ENCODE measurements at regions not wholly inside any gene's neighbourhood (a gene's known extent, or its start where the extent isn't known, plus 50 kb on each side); places are given as distances from the start of the nearest gene placed in this dataset.

DNA sequence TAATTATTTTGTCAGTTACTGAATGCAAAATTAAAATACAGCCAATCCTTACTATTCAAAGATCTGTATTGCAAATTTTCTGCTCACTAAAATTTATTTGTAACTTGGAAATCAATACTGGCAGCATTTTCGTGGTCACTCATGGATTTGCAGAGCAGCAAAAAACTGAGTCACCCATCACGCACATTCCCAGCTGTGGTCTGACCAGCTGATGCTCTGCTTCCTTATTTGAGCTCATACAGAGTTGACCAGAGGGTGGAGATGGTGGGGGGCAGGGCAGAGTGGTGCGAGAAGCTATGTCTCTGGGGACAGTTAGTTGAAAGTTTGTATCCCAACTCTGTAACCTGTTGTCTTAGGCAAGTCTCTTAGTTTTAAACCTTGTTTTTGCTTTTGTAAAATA is 214.8 kb downstream of the SPCS3 start:
- DNase-seq: no peak
- CTCF ChIA-PET (ENCODE audit: partially characterized antibody): no interaction called here
- no peaks in the 10 kb centered on the region for H3K27me3 ChIP-seq (ENCODE audit: insufficient read depth, low read length)
- Mint-ChIP-seq H3K4me1 (no peaks in the 10 kb centered on the region), H3K27ac (no peak overlapping the region), H3K36me3 (no peaks in the 10 kb centered on the region), H3K27me3 (no peaks in the 10 kb centered on the region), H3K4me3 (no peak overlapping the region), H3K9me3 (peaks cover 0 to 5% (median 0%) of the 10 kb centered on the region in 8 donors)
- intact Hi-C loops (cut with micrococcal nuclease): no loop called here
- H3K4me3 ChIP-seq (ENCODE audit: low read length in 2 of 2): no peak overlapping the region
- no peaks in the 10 kb centered on the region for H3K36me3 ChIP-seq (ENCODE audit: insufficient read depth, low read length)
- no peaks in the 10 kb centered on the region for H3K9me3 ChIP-seq (ENCODE audit: control insufficient read depth in 1 of 2, low read length in 2 of 2)
- H3K27ac ChIP-seq (ENCODE audit: low read depth, low read length): no peak overlapping the region
- POLR2A ChIA-PET (ENCODE audit: partially characterized antibody): no interaction called here
- no peaks in the 10 kb centered on the region for H3K4me1 ChIP-seq (ENCODE audit: insufficient read depth, low read length)

DNA sequence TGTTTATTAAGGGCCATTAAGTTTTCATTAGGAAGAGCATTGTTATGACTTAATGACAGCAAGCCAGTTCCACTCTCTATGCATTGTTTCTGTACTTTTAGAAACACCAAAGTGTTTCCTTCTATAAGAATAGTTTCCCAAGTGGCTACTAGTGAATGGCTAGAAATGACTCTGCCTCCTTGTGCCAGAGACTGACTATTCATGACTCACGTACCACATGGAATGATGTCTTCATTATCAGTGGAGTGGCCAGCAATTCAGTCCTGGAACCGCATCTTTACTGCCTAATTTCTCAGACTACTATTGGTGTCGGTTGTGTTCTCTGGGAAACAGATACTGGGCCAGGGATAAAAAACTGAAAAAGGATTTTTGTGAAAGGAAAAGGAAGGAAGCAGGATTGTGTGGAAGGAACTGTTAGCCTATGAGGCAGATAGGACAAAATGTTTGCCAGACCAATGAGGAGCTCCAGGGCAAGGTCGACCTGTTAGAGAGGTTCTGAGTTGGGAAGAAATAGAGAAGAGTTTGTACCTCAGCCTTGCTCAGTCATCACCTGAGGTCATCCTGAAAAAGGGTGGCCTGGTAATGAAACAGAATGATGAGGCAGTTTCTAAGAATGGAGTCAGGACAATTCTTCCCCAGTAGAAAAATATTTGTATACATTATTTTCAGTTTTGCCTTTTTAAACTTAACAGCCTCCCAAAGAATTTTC is 218.6 kb downstream of the SPCS3 start:
- no peaks in the 10 kb centered on the region for H3K27me3 ChIP-seq (ENCODE audit: insufficient read depth, low read length)
- intact Hi-C loops (cut with micrococcal nuclease): no loop called here
- no peak overlapping the region for H3K27ac ChIP-seq (ENCODE audit: low read depth, low read length)
- Mint-ChIP-seq H3K27me3 (no peaks in the 10 kb centered on the region), H3K4me1 (no peaks in the 10 kb centered on the region), H3K9me3 (peaks cover 0 to 7% (median 0%) of the 10 kb centered on the region in 8 donors), H3K4me3 (no peak overlapping the region), H3K27ac (no peak overlapping the region), H3K36me3 (no peaks in the 10 kb centered on the region)
- ChIA-PET CTCF (ENCODE audit: partially characterized antibody) (no interaction called here), POLR2A (ENCODE audit: partially characterized antibody) (no interaction called here)
- H3K36me3 ChIP-seq (ENCODE audit: insufficient read depth, low read length): no peaks in the 10 kb centered on the region
- no peak for DNase-seq
- no peak overlapping the region for H3K4me3 ChIP-seq (ENCODE audit: low read length in 2 of 2)
- H3K9me3 ChIP-seq (ENCODE audit: control insufficient read depth in 1 of 2, low read length in 2 of 2): no peaks in the 10 kb centered on the region
- H3K4me1 ChIP-seq (ENCODE audit: insufficient read depth, low read length): no peaks in the 10 kb centered on the region

GRCh38 chr4:176539091-176539784 is 219.5 kb downstream of the SPCS3 start:
- no peaks in the 10 kb centered on the region for H3K9me3 ChIP-seq (ENCODE audit: control insufficient read depth in 1 of 2, low read length in 2 of 2)
- H3K4me3 ChIP-seq (ENCODE audit: low read length in 2 of 2): no peak overlapping the region
- Mint-ChIP-seq H3K27ac (no peak overlapping the region), H3K4me1 (no peaks in the 10 kb centered on the region), H3K4me3 (no peak overlapping the region), H3K27me3 (no peaks in the 10 kb centered on the region), H3K36me3 (no peaks in the 10 kb centered on the region), H3K9me3 (peaks cover 0 to 7% (median 0%) of the 10 kb centered on the region in 8 donors)
- H3K27ac ChIP-seq (ENCODE audit: low read depth, low read length): no peak overlapping the region
- intact Hi-C loops (cut with micrococcal nuclease): no loop called here
- DNase-seq: no peak
- CTCF ChIA-PET (ENCODE audit: partially characterized antibody): no interaction called here
- H3K27me3 ChIP-seq (ENCODE audit: insufficient read depth, low read length): no peaks in the 10 kb centered on the region
- H3K4me1 ChIP-seq (ENCODE audit: insufficient read depth, low read length): no peaks in the 10 kb centered on the region
- POLR2A ChIA-PET (ENCODE audit: partially characterized antibody): no interaction called here
- no peaks in the 10 kb centered on the region for H3K36me3 ChIP-seq (ENCODE audit: insufficient read depth, low read length)

GRCh38 chr4:176539785-176540175 is 220.0 kb downstream of the SPCS3 start:
- CTCF ChIA-PET (ENCODE audit: partially characterized antibody): no interaction called here
- H3K4me1 ChIP-seq (ENCODE audit: insufficient read depth, low read length): no peaks in the 10 kb centered on the region
- H3K36me3 ChIP-seq (ENCODE audit: insufficient read depth, low read length): no peaks in the 10 kb centered on the region
- intact Hi-C loops (cut with micrococcal nuclease): no loop called here
- no peak for DNase-seq
- no peak overlapping the region for H3K4me3 ChIP-seq (ENCODE audit: low read length in 2 of 2)
- Mint-ChIP-seq H3K27me3 (no peaks in the 10 kb centered on the region), H3K4me3 (no peak overlapping the region), H3K9me3 (peaks cover 0 to 7% (median 0%) of the 10 kb centered on the region in 8 donors), H3K27ac (no peak overlapping the region), H3K4me1 (no peaks in the 10 kb centered on the region), H3K36me3 (no peaks in the 10 kb centered on the region)
- POLR2A ChIA-PET (ENCODE audit: partially characterized antibody): no interaction called here
- H3K27ac ChIP-seq (ENCODE audit: low read depth, low read length): no peak overlapping the region
- no peaks in the 10 kb centered on the region for H3K9me3 ChIP-seq (ENCODE audit: control insufficient read depth in 1 of 2, low read length in 2 of 2)
- H3K27me3 ChIP-seq (ENCODE audit: insufficient read depth, low read length): no peaks in the 10 kb centered on the region

DNA sequence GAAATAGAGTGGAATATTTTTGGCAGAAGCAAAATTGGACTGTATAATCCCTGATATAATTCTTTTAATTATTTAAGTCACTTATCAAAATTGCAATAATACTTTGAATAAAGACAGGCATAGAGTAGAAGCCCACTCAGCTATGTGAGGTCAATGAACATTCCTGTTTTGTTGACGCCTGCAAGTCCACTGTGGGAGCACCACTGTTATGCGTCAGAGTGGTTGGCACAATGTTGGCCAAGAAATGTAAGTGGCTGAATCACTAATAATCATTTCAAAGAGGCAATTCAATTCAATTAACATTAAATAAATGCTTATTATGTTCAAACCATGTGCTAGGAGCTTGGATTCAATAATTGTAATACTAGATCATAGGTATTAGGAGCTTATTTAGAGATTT is 221.0 kb downstream of the SPCS3 start:
- intact Hi-C loops (cut with micrococcal nuclease): no loop called here
- CTCF ChIA-PET (ENCODE audit: partially characterized antibody): no interaction called here
- no peaks in the 10 kb centered on the region for H3K27me3 Mint-ChIP-seq
- Histone ChIP-seq H3K9me3 (ENCODE audit: control insufficient read depth in 1 of 2, low read length in 2 of 2) (no peaks in the 10 kb centered on the region), H3K4me3 (ENCODE audit: low read length in 2 of 2) (no peak overlapping the region), H3K27ac (ENCODE audit: low read depth, low read length) (no peak overlapping the region), H3K36me3 (ENCODE audit: insufficient read depth, low read length) (no peaks in the 10 kb centered on the region), H3K4me1 (ENCODE audit: insufficient read depth, low read length) (no peaks in the 10 kb centered on the region), H3K27me3 (ENCODE audit: insufficient read depth, low read length) (no peaks in the 10 kb centered on the region)
- POLR2A ChIA-PET (ENCODE audit: partially characterized antibody): no interaction called here
- peaks cover 0 to 7% (median 0%) of the 10 kb centered on the region in 8 donors for H3K9me3 Mint-ChIP-seq
- no peak for DNase-seq
- H3K4me3 Mint-ChIP-seq: no peak overlapping the region
- H3K4me1 Mint-ChIP-seq: no peaks in the 10 kb centered on the region
- H3K36me3 Mint-ChIP-seq: no peaks in the 10 kb centered on the region
- H3K27ac Mint-ChIP-seq: no peak overlapping the region

DNA sequence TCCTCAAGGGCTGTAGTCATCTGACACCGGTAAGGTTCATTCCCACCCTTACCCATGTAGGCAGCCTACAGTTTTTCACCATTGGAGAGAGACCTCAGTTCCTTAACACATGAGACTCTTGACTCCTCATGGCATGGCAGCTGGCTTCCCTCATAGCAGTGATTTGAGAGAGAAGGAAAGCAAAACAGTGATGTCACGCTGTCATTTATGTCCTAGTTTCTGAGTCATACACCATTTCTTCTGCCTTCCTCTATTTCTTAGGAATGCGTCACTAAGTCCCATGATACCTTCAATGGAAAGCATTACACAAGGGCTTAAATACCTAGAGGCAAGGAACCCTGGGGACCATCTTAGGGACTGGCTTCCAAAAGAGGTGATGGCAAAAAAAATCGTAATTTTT is 226.1 kb downstream of the SPCS3 start:
- H3K36me3 Mint-ChIP-seq: no peaks in the 10 kb centered on the region
- CTCF ChIA-PET (ENCODE audit: partially characterized antibody): no interaction called here

GRCh38 chr4:176546975-176547374 is 227.2 kb downstream of the SPCS3 start:
- H3K27me3 Mint-ChIP-seq: peaks cover 0 to 3% of the 10 kb centered on the region in 2 donors
- H3K27me3 ChIP-seq (ENCODE audit: insufficient read depth, low read length): no peaks in the 10 kb centered on the region
- H3K4me3 ChIP-seq (ENCODE audit: low read length in 2 of 2): no peak overlapping the region
- no peaks in the 10 kb centered on the region for H3K36me3 Mint-ChIP-seq
- no peaks in the 10 kb centered on the region for H3K4me1 Mint-ChIP-seq
- H3K4me1 ChIP-seq (ENCODE audit: insufficient read depth, low read length): no peaks in the 10 kb centered on the region
- no peak for DNase-seq
- POLR2A ChIA-PET (ENCODE audit: partially characterized antibody): no interaction called here
- intact Hi-C loops (cut with micrococcal nuclease): no loop called here
- H3K4me3 Mint-ChIP-seq: no peak overlapping the region
- CTCF ChIA-PET (ENCODE audit: partially characterized antibody): interaction anchor here (1.0 kb wide), 1 partner anchor 9 kb away, joined by 3 read pairs; no protein-coding TSS in a partner anchor
- H3K27ac ChIP-seq (ENCODE audit: low read depth, low read length): no peak overlapping the region
- H3K9me3 Mint-ChIP-seq: peaks cover 0 to 7% (median 1%) of the 10 kb centered on the region in 8 donors
- H3K27ac Mint-ChIP-seq: no peak overlapping the region
- no peaks in the 10 kb centered on the region for H3K9me3 ChIP-seq (ENCODE audit: control insufficient read depth in 1 of 2, low read length in 2 of 2)
- H3K36me3 ChIP-seq (ENCODE audit: insufficient read depth, low read length): no peaks in the 10 kb centered on the region

More for the DNA sequence above, 226.1 kb downstream of the SPCS3 start:
- no peaks in the 10 kb centered on the region for H3K36me3 ChIP-seq (ENCODE audit: insufficient read depth, low read length)
- Mint-ChIP-seq H3K4me1 (no peaks in the 10 kb centered on the region), H3K4me3 (no peak overlapping the region), H3K27ac (no peak overlapping the region), H3K27me3 (peaks cover 0 to 3% of the 10 kb centered on the region in 2 donors), H3K9me3 (peaks cover 0 to 7% (median 0%) of the 10 kb centered on the region in 8 donors)
- intact Hi-C loops (cut with micrococcal nuclease): no loop called here
- DNase-seq: no peak
- no peaks in the 10 kb centered on the region for H3K4me1 ChIP-seq (ENCODE audit: insufficient read depth, low read length)
- H3K27me3 ChIP-seq (ENCODE audit: insufficient read depth, low read length): no peaks in the 10 kb centered on the region
- no peaks in the 10 kb centered on the region for H3K9me3 ChIP-seq (ENCODE audit: control insufficient read depth in 1 of 2, low read length in 2 of 2)
- H3K4me3 ChIP-seq (ENCODE audit: low read length in 2 of 2): no peak overlapping the region
- POLR2A ChIA-PET (ENCODE audit: partially characterized antibody): no interaction called here
- H3K27ac ChIP-seq (ENCODE audit: low read depth, low read length): no peak overlapping the region
